B cell (primary cell): ENCODE measurements at regions not wholly inside any gene's neighbourhood (a gene's known extent, or its start where the extent isn't known, plus 50 kb on each side); places are given as distances from the start of the nearest gene placed in this dataset.

Experiments used
- ATAC-seq: fragments of 200-7000 bp; cut with Tn5 transposase; one replicate; pipeline ENCODE4 v1.10.0; 2021; ENCODE audit warnings: low read depth, mild to moderate bottlenecking, moderate number of reproducible peaks, moderate library complexity
- CTCF ChIA-PET: fragments of 350-600 bp; sonication (Branson Sonifier 250); formaldehyde crosslinking; loops from one replicate; lab custom pipeline; 2021; ENCODE audit warnings: antibody characterized with exemption, inconsistent platforms; lab: Charles Lee
- POLR2A ChIA-PET: fragments of 350-600 bp; sonication (Branson Sonifier 250); formaldehyde crosslinking; loops from one replicate; lab custom pipeline; 2021; ENCODE audit warnings: antibody characterized with exemption; lab: Charles Lee
- DNase-seq: peaks from one replicate; pipeline ENCODE4 v3.0.0; 2013
- H2AFZ ChIP-seq: 2 replicates; pipeline ENCODE4 v1.6.1; 2012; ENCODE audit warnings: mild to moderate bottlenecking, low read depth, low read length; ENCODE audit not compliant: insufficient read depth, poor library complexity, severe bottlenecking
- H3K27ac ChIP-seq, 2 donors: 1 replicate in 1 of 2; 2 replicates in 1 of 2; pipeline ENCODE4 v1.5.1; 2012 to 2013; ENCODE audit warnings: low read length in 2 of 2, mild to moderate bottlenecking in 2 of 2, moderate library complexity in 1 of 2
- H3K27me3 ChIP-seq, 4 experiments: fragments of 200-600 bp in 1 of 4; sonication (generic) in 1 of 4; replicated peaks in 1 of 4; 1 replicate in 2 of 4; 2 replicates in 2 of 4; pipeline versions ENCODE4 v1.6.1 to v1.7.0; 2013 to 2016; ENCODE audit warnings: low read length in 3 of 4, mild to moderate bottlenecking in 2 of 4, mixed read lengths in 1 of 4, moderate library complexity in 1 of 4; ENCODE audit not compliant: insufficient read depth in 4 of 4, control insufficient read depth in 3 of 4; ENCODE audit errors: control extremely low read depth in 1 of 4
- H3K36me3 ChIP-seq, 2 experiments: replicated peaks in 1 of 2; 1 replicate in 1 of 2; 2 replicates in 1 of 2; pipeline versions ENCODE4 v1.6.1 to v1.7.1; 2013; ENCODE audit warnings: low read length in 1 of 2; ENCODE audit not compliant: insufficient read depth in 2 of 2, control insufficient read depth in 1 of 2; ENCODE audit errors: control extremely low read depth in 1 of 2, extremely low read depth in 1 of 2
- H3K4me1 ChIP-seq, 2 donors: fragments of 200-600 bp in 1 of 2; sonication (generic) in 1 of 2; 1 replicate in 1 of 2; 2 replicates in 1 of 2; pipeline versions ENCODE4 v1.5.1 to v1.6.1; 2013 to 2017; ENCODE audit warnings: low read length in 2 of 2; ENCODE audit not compliant: control insufficient read depth in 2 of 2, insufficient read depth in 2 of 2
- H3K4me2 ChIP-seq: replicated peaks from 2 replicates; pipeline ENCODE3; 2012; ENCODE audit warnings: mild to moderate bottlenecking, low read depth, low read length; ENCODE audit not compliant: poor library complexity, severe bottlenecking
- H3K4me3 ChIP-seq, 5 experiments: fragments of 200-600 bp in 1 of 5; sonication (generic) in 1 of 5; 1 replicate in 3 of 5; 2 replicates in 2 of 5; pipeline versions ENCODE4 v1.5.1 to v1.7.0; 2011 to 2016; ENCODE audit warnings: low read length in 4 of 5, mild to moderate bottlenecking in 4 of 5, low read depth in 2 of 5, control low read depth in 1 of 5, moderate library complexity in 1 of 5; ENCODE audit not compliant: insufficient read depth in 1 of 5; ENCODE audit errors: control extremely low read depth in 1 of 5, extremely low read depth in 1 of 5
- H3K79me2 ChIP-seq: fragments of 200-600 bp; sonication (generic); one replicate; pipeline ENCODE4 v1.6.0; 2016; ENCODE audit warnings: low read length; ENCODE audit not compliant: control insufficient read depth, insufficient read depth
- H3K9ac ChIP-seq: fragments of 200-600 bp; sonication (generic); 2 replicates; pipeline ENCODE4 v1.6.1; 2017; ENCODE audit warnings: mild to moderate bottlenecking, low read length, moderate library complexity
- H3K9me3 ChIP-seq, 3 donors: one replicate each; pipeline versions ENCODE4 v1.6.1 to v1.7.1; 2013; ENCODE audit warnings: low read length in 2 of 3; ENCODE audit not compliant: control insufficient read depth in 2 of 3, insufficient read depth in 1 of 3; ENCODE audit errors: control extremely low read depth in 1 of 3
- H4K20me1 ChIP-seq: 2 replicates; pipeline ENCODE4 v1.6.0; 2012; ENCODE audit warnings: mild to moderate bottlenecking, low read length; ENCODE audit not compliant: insufficient read depth, control insufficient read depth, poor library complexity, severe bottlenecking
- H3K27ac Mint-ChIP-seq: one replicate; pipeline ENCODE4 v1.8.0; 2021; ENCODE audit warnings: mixed read lengths
- H3K27me3 Mint-ChIP-seq: one replicate; pipeline ENCODE4 v1.8.0; 2021; ENCODE audit warnings: mixed read lengths
- H3K4me1 Mint-ChIP-seq: one replicate; pipeline ENCODE4 v1.8.0; 2021; ENCODE audit warnings: mixed read lengths
- H3K4me3 Mint-ChIP-seq: one replicate; pipeline ENCODE4 v1.8.0; 2021; ENCODE audit warnings: mixed read lengths
- H3K9me3 Mint-ChIP-seq: one replicate; pipeline ENCODE4 v1.8.0; 2022; ENCODE audit warnings: mixed read lengths; ENCODE audit not compliant: insufficient read depth
- EZH2 ChIP-seq: IDR thresholded peaks from 2 replicates; pipeline ENCODE4 v1.6.1; 2012; ENCODE audit warnings: borderline replicate concordance, low read depth, mild to moderate bottlenecking, moderate library complexity, low read length; ENCODE audit not compliant: insufficient read depth, poor library complexity, severe bottlenecking
- WGBS: methylation state at CpG from one replicate; pipeline ENCODE4 v1.1.5; 2013; ENCODE audit warnings: missing lambda C conversion rate; ENCODE audit not compliant: insufficient coverage; 5-methylcytosine and 5-hydroxymethylcytosine counted together
- intact Hi-C: fragments of 100-400 bp; cut with micrococcal nuclease; formaldehyde crosslinking; loops from one replicate; pipeline ENCODE4 v1.10.0; 2022
- TF ChIP-seq, protein P1 (sequence below): fragments of 200-600 bp; IDR thresholded peaks from one replicate; pipeline ENCODE4 v1.8.0; 2022; ENCODE audit warnings: antibody characterized with exemption, mild to moderate bottlenecking

- H3K27me3 Mint-ChIP-seq = peaks cover 18% of the 10 kb centered on the region
- H3K9me3 Mint-ChIP-seq = peaks cover 4% of the 10 kb centered on the region
- ATAC-seq = no peak
Observed at GRCh38 chr6:90663873-90664272, 77.0 kb upstream of the MAP3K7 start.

GRCh38 chr6:90663106-90663505 is 76.2 kb upstream of the MAP3K7 start:
- Mint-ChIP-seq H3K9me3 (peaks cover 4% of the 10 kb centered on the region), H3K27ac (no peak overlapping the region), H3K4me3 (no peak overlapping the region), H3K4me1 (no peaks in the 10 kb centered on the region), H3K27me3 (peaks cover 24% of the 10 kb centered on the region)
- no peak overlapping the region for H3K4me2 ChIP-seq
- H2AFZ ChIP-seq = no peak overlapping the region
- DNase-seq (no peak), ATAC-seq (no peak)
- CTCF ChIA-PET = no interaction called here
- H3K9ac ChIP-seq = no peak overlapping the region
- 71% methylated on average over 2 of the region's 2 CpGs for WGBS
- no peak overlapping the region for H3K27ac ChIP-seq
- intact Hi-C loops = no loop called here
- H3K9me3 ChIP-seq = peaks cover 0 to 8% (median 8%) of the 10 kb centered on the region in 3 donors
- H3K79me2 ChIP-seq = no peaks in the 10 kb centered on the region
- POLR2A ChIA-PET = no interaction called here
- no peaks in the 10 kb centered on the region for H3K36me3 ChIP-seq
- H3K4me1 ChIP-seq = no peaks in the 10 kb centered on the region
- H4K20me1 ChIP-seq = no peaks in the 10 kb centered on the region
- no peak overlapping the region for H3K4me3 ChIP-seq
- H3K27me3 ChIP-seq = peaks cover 0 to 6% (median 2%) of the 10 kb centered on the region in 4 experiments
- TF ChIP-seq, protein P1, sequence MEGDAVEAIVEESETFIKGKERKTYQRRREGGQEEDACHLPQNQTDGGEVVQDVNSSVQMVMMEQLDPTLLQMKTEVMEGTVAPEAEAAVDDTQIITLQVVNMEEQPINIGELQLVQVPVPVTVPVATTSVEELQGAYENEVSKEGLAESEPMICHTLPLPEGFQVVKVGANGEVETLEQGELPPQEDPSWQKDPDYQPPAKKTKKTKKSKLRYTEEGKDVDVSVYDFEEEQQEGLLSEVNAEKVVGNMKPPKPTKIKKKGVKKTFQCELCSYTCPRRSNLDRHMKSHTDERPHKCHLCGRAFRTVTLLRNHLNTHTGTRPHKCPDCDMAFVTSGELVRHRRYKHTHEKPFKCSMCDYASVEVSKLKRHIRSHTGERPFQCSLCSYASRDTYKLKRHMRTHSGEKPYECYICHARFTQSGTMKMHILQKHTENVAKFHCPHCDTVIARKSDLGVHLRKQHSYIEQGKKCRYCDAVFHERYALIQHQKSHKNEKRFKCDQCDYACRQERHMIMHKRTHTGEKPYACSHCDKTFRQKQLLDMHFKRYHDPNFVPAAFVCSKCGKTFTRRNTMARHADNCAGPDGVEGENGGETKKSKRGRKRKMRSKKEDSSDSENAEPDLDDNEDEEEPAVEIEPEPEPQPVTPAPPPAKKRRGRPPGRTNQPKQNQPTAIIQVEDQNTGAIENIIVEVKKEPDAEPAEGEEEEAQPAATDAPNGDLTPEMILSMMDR = no peak
- TF ChIP-seq EZH2 = no peak

More at GRCh38 chr6:90663873-90664272, 77.0 kb upstream of the MAP3K7 start:
- Histone ChIP-seq H3K9me3 (peaks cover 0 to 8% (median 8%) of the 10 kb centered on the region in 3 donors), H3K4me1 (no peaks in the 10 kb centered on the region), H3K27ac (no peak overlapping the region), H3K27me3 (peaks cover 0 to 6% (median 0%) of the 10 kb centered on the region in 4 experiments), H3K79me2 (no peaks in the 10 kb centered on the region), H3K9ac (no peak overlapping the region), H3K4me2 (no peak overlapping the region), H3K36me3 (no peaks in the 10 kb centered on the region), H4K20me1 (no peaks in the 10 kb centered on the region), H2AFZ (no peak overlapping the region), H3K4me3 (no peak overlapping the region)
- no peak overlapping the region for H3K27ac Mint-ChIP-seq
- H3K4me1 Mint-ChIP-seq = no peaks in the 10 kb centered on the region
- POLR2A ChIA-PET = no interaction called here
- DNase-seq = no peak
- intact Hi-C loops = no loop called here
- CTCF ChIA-PET = no interaction called here
- no peak overlapping the region for H3K4me3 Mint-ChIP-seq
- TF ChIP-seq, protein P1 = no peak
- no peak for TF ChIP-seq EZH2
- 95% methylated on average over 3 of the region's 3 CpGs for WGBS
